ENCODE measurements at regions not wholly inside any gene's neighbourhood (a gene's known extent, or its start where the extent isn't known, plus 50 kb on each side); places are given as distances from the start of the nearest gene placed in this dataset.

DNA sequence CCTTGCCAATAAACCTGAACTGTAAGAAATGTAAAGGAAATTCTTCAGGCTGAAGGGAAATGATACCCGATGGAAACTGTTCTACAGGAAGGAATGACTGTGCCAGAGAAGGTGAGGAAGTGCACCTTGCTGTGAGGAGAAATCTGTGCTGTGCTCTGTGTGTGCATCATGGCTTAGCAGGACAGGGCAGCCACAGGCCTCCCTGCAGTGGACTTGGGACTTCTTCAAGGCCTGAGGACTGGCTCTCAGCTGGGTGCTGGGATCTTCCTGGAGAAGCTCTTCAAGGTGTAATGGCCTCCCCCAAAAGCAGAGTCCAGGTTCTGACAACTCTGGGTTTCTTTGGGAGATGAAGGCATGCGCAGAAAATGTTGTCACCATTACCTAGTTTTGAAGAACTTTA is 145.1 kb downstream of the UQCRFS1 start:
- no peaks in the 10 kb centered on the region for H3F3A ChIP-seq (ENCODE audit: insufficient read depth, low read depth)
- peaks cover 48% of the 10 kb centered on the region for H3K27me3 ChIP-seq (ENCODE audit: insufficient read depth, low read depth)
- H3K9me2 ChIP-seq (ENCODE audit: insufficient read depth), result no peaks in the 10 kb centered on the region
- no TSS peak for BruUV-seq (replicated peaks)
- H3K4me1 ChIP-seq (replicated peaks; ENCODE audit: insufficient read depth), result no peaks in the 10 kb centered on the region
- no peak overlapping the region for H2AFZ ChIP-seq
- TF ChIP-seq CTCF (conservative IDR thresholded peaks at IDR 0.05) (no peak), EZH2 (IDR thresholded peaks at IDR 0.05; ENCODE audit: low read depth) (no peak)
- no peak overlapping the region for H3K4me2 ChIP-seq
- H3K79me2 ChIP-seq (ENCODE audit: low read depth), result no peaks in the 10 kb centered on the region
- no peaks in the 10 kb centered on the region for H3K9me3 ChIP-seq (ENCODE audit: insufficient read depth, low read depth)
- no peak for DNase-seq
- no peaks in the 10 kb centered on the region for H3K36me3 ChIP-seq (ENCODE audit: low read depth)
- no peaks in the 10 kb centered on the region for H4K20me1 ChIP-seq (ENCODE audit: insufficient read depth)
- POLR2A ChIA-PET (ENCODE audit: unreplicated experiment), result no interaction called here
- H3K27ac ChIP-seq, result no peak overlapping the region
- no peak overlapping the region for H3K4me3 ChIP-seq
- intact Hi-C loops (cut with micrococcal nuclease; ENCODE audit: unreplicated experiment), result no loop called here
- CTCF ChIA-PET, result no interaction called here

DNA sequence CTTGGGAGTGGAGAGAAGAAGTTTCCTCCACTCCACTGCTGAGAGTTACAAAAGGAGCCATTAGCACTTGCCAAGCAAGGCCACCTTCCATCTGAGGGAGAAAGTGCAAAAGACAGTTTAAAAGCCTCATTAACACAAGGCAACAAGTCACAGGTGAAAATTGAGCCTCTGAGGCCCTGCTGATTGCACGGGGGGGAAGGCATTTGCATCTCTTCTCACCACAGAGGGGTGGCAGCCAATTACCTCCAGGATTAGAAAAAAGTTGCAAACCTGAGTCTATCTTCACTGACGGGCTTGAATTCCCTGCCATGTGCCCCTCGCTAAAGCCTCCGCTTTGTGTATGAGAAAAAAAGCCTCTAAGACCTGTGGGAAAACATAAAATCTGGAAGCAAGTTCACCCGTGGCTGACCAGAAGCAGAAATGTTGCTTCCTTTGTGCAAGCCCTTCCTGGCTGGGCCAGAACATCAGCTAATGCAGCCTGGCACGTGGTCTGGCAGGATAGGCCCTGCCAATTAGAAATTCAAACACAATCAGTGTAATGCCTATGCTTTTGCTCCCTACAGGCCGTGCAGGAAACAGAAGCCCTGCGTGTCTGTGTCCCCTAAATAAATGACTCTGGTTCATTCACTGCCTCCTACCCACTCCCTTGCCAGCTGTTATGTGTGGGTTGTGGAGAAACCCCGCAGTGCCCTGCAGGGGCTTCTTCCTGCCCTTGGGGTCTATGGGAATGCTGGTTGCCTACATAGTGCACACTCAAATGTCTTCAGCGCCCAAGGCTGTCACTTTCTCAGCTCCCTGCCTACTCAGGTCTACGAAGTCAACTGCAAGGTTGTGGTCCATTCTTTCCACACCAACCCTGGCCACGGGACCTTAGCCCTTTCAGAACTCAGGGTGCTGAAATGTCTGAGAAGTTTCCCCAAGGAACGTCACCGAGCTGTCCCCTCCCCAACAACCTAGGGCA is 150.2 kb downstream of the UQCRFS1 start:
- no peak for DNase-seq
- H3F3A ChIP-seq (ENCODE audit: insufficient read depth, low read depth), result no peaks in the 10 kb centered on the region
- H3K27me3 ChIP-seq (ENCODE audit: insufficient read depth, low read depth), result peaks cover 58% of the 10 kb centered on the region
- no peak overlapping the region for H3K27ac ChIP-seq
- no peaks in the 10 kb centered on the region for H3K9me2 ChIP-seq (ENCODE audit: insufficient read depth)
- intact Hi-C loops (cut with micrococcal nuclease; ENCODE audit: unreplicated experiment), result no loop called here
- TF ChIP-seq EZH2 (IDR thresholded peaks at IDR 0.05; ENCODE audit: low read depth) (no peak), CTCF (conservative IDR thresholded peaks at IDR 0.05) (no peak)
- no peaks in the 10 kb centered on the region for H3K9me3 ChIP-seq (ENCODE audit: insufficient read depth, low read depth)
- H4K20me1 ChIP-seq (ENCODE audit: insufficient read depth), result no peaks in the 10 kb centered on the region
- H3K4me1 ChIP-seq (replicated peaks; ENCODE audit: insufficient read depth), result no peaks in the 10 kb centered on the region
- BruUV-seq (replicated peaks), result no TSS peak
- H3K36me3 ChIP-seq (ENCODE audit: low read depth), result no peaks in the 10 kb centered on the region
- H3K79me2 ChIP-seq (ENCODE audit: low read depth), result no peaks in the 10 kb centered on the region
- CTCF ChIA-PET, result no interaction called here
- no peak overlapping the region for H3K4me3 ChIP-seq
- no peak overlapping the region for H3K4me2 ChIP-seq
- no peak overlapping the region for H2AFZ ChIP-seq
- POLR2A ChIA-PET (ENCODE audit: unreplicated experiment), result no interaction called here

- TF ChIP-seq EZH2 (IDR thresholded peaks at IDR 0.05; ENCODE audit: low read depth), result no peak
- Histone ChIP-seq H3K79me2 (ENCODE audit: low read depth) (no peaks in the 10 kb centered on the region), H3K36me3 (ENCODE audit: low read depth) (no peaks in the 10 kb centered on the region), H3K4me2 (no peak overlapping the region), H3K4me1 (replicated peaks; ENCODE audit: insufficient read depth) (no peaks in the 10 kb centered on the region), H3K27ac (no peak overlapping the region), H3K9me2 (ENCODE audit: insufficient read depth) (no peaks in the 10 kb centered on the region), H3K27me3 (ENCODE audit: insufficient read depth, low read depth) (peaks cover 44% of the 10 kb centered on the region), H3F3A (ENCODE audit: insufficient read depth, low read depth) (no peaks in the 10 kb centered on the region), H2AFZ (no peak overlapping the region), H3K9me3 (ENCODE audit: insufficient read depth, low read depth) (no peaks in the 10 kb centered on the region), H4K20me1 (ENCODE audit: insufficient read depth) (no peaks in the 10 kb centered on the region), H3K4me3 (no peak overlapping the region)
- intact Hi-C loops (cut with micrococcal nuclease; ENCODE audit: unreplicated experiment), result no loop called here
- no peak for DNase-seq
- ChIA-PET POLR2A (ENCODE audit: unreplicated experiment) (no interaction called here), CTCF (no interaction called here)
- BruUV-seq (replicated peaks), result no TSS peak
Measured at GRCh38 chr19:29060813-29061364, 152.1 kb downstream of the UQCRFS1 start.

Data from PC-9 (cell line).